ENCODE measurements at regions not wholly inside any gene's neighbourhood (a gene's known extent, or its start where the extent isn't known, plus 50 kb on each side); places are given as distances from the start of the nearest gene placed in this dataset.
"Not testable (repeated sequence)": the region's sequence is repeated elsewhere in the genome, so short reads cannot be mapped to it uniquely, and the experiment has no call there.

GRCh38 chr5:88092358-88092757 is 176.3 kb downstream of the TMEM161B start:
- no peak for DNase-seq (ENCODE audit: low spot score)

- DNase-seq (ENCODE audit: low spot score), result no peak
These were observed 178.1 kb downstream of the TMEM161B start for GRCh38 chr5:88090506-88090905.

DNA sequence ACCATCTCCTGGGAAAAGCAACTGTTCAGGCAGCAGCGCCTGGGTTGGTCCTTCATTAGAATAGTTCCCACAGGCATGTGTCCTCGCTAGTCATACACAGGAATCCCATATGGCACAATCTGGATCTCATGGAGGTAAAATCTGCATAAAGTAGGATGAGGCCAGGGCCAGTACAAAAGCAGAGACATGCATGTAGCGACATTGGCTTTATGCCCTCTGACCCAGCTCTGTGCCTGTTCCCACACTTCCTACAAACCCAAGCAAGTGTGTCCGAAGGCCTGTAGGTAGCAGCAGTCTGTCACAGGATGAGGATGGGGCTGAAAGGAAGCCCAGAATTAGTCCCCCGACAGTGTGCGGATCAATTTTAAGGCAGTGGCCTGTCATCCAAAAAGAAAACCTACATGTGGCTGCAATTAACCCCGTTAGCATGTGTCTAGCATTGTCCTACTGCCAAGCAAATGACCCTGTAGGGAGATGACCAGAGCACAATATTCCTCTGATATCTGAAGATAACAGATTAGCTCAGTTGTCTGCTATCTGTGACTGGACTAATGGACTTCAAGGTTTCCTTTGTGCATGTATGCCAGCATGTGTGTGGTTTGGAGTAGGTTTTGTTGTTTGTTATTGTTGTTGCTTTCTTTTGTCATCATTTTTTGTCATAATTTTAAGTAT is 178.8 kb downstream of the TMEM161B start:
- no peak for DNase-seq (ENCODE audit: low spot score)

DNA sequence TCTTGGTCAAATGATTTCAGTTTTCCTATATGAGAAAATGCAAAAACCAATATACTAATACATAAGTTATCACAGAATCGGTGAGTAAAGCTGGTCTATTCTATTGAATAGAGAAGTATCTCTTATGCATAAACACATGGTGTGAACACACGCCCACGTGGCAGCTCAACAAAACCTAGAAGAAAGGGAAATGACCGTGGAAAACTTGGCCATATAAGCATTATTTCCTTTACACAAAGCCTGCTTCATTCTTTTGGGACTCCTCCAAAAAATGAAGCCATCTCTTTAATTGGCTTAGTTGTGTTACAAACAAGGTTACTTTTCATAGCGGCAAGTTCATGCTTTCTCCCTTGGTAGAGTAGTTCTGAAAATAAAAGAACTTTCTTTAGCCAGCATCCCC is 183.2 kb downstream of the TMEM161B start:
- no peak for DNase-seq (ENCODE audit: low spot score)

- no peak for DNase-seq (ENCODE audit: low spot score)
These were observed 186.8 kb downstream of the TMEM161B start for GRCh38 chr5:88081877-88082276.

GRCh38 chr5:88063813-88064212 is 204.8 kb downstream of the TMEM161B start:
- DNase-seq (ENCODE audit: low spot score), result no peak

- no peak for DNase-seq (ENCODE audit: low spot score)
These were observed 208.5 kb downstream of the TMEM161B start for GRCh38 chr5:88060194-88060593.

GRCh38 chr5:88058625-88059024 is 210.0 kb downstream of the TMEM161B start:
- DNase-seq (ENCODE audit: low spot score), result no peak

DNA sequence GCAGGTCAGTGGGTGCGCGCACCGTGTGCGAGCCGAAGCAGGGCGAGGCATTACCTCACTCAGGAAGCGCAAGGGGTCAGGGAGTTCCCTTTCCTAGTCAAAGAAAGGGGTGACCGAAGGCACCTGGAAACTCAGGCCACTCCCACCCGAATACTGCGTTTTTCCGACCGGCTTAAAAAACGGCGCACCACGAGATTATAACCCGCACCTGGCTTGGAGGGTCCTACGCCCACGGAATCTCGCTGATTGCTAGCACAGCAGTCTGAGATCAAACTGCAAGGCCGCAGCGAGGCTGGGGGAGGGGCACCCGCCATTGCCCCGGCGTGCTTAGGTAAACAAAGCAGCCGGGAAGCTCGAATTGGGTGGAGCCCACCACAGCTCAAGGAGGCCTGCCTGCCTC is 216.2 kb downstream of the TMEM161B start:
- DNase-seq (ENCODE audit: low spot score), result not testable (repeated sequence)

DNA sequence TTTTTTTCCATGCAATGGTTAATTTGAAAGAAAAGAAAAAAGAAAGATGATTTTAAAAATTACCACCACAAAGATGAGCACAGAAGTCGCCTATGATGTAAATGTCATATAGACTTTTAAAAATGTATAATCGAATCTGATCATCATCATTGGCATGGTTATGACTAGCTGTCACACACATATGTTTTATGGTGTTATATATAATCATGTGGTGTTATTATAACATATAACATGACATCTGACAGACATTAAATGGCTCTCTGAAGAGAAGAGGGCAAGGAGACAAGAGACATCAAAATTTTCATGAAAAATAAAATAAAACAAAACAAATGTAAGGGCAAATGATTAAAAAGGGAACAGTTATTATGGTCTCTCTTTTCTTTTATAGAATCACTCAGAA is 217.5 kb downstream of the TMEM161B start:
- DNase-seq (ENCODE audit: low spot score), result no peak

- no peak for DNase-seq (ENCODE audit: low spot score)
These were observed 218.9 kb downstream of the TMEM161B start for GRCh38 chr5:88049737-88050136.

DNA sequence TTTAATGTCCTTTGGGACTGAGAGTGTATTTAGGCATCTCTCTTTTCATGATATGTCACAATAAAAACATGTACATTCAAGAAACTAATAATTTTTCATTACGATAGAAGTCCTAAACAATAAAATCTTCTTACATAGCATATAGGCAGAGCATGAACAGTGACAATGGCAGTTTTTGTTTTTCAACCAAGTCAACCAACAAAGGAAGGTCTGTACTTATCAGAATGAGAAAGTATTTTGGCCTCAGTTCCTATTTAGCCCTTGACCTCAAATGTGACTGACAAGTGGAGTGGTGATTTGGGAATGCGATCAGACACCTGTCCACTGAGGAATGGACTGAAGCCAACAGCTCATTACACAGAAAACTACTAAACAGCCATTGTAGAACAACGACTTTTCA is 219.5 kb downstream of the TMEM161B start:
- DNase-seq (ENCODE audit: low spot score), result no peak

- no peak for DNase-seq (ENCODE audit: low spot score)
These were observed 222.6 kb downstream of the TMEM161B start for GRCh38 chr5:88045931-88046461.

GRCh38 chr5:88045165-88045564 is 223.5 kb downstream of the TMEM161B start:
- no peak for DNase-seq (ENCODE audit: low spot score)

DNA sequence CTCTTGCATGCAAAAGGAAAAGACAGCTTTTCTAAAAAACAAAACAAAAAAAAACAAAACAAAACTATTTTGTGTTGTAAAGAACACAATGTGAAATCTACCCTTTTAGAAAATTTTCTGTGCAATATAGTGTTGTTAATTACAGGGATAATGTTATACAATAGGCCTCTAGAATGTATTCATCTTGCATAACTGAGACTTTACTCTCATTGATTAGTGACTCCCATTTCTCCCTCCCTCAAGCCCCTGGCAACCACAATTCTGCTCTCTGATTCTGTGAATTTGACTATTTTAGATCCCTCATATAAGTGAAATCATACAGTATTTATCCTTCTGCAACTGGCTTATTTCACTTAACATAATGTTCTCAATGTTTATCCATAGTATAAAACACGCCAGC is 234.1 kb downstream of the TMEM161B start:
- DNase-seq (ENCODE audit: low spot score), result no peak

- DNase-seq (ENCODE audit: low spot score), result no peak
These were observed 235.5 kb downstream of the TMEM161B start for GRCh38 chr5:88033191-88033590.

GRCh38 chr5:88029011-88029410 is 239.6 kb downstream of the TMEM161B start:
- DNase-seq (ENCODE audit: low spot score), result no peak

GRCh38 chr5:88021141-88021540 is 247.5 kb downstream of the TMEM161B start:
- no peak for DNase-seq (ENCODE audit: low spot score)

GRCh38 chr5:88014984-88015383 is 253.7 kb downstream of the TMEM161B start:
- DNase-seq (ENCODE audit: low spot score), result not testable (repeated sequence)

DNA sequence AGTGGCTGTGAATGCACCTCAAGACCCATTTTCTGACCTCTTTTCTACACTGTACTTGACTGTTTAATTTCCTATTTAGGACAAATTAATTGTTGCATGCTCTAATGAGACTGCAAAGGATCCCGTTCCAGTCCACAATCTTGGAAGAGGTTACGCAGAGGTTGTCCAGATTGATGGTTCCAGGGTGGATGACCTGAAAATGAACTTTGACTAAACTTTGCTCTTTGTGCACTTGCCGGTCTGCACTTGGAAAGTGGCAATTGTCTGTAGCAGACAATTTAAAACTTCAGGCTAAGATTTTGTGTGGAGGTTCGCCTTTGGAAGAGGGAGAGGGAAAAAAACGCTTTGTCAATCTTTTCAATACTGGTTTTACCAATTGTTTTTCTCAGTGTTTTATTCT is 267.8 kb downstream of the TMEM161B start:
- DNase-seq (ENCODE audit: low spot score), result no peak

DNA sequence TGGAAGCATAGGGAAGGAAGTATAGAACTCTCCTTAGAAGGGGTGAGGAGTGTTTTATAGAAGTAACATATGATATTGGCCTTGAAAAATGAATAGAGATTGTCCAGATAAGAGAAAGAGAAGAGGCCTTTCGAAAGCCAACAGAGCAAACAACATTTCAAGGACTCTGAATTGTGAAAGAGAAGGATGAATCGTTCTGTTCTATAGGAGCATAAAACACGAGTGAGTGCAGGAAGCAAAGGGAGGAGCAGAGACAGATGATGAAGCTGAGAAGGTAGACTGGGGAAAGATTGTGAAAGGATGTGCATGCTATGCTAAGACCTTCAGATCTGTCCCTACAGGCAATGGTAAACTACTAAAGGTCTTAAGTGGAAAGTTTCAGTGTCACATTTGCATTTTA is 271.0 kb downstream of the TMEM161B start:
- DNase-seq (ENCODE audit: low spot score), result no peak

DNA sequence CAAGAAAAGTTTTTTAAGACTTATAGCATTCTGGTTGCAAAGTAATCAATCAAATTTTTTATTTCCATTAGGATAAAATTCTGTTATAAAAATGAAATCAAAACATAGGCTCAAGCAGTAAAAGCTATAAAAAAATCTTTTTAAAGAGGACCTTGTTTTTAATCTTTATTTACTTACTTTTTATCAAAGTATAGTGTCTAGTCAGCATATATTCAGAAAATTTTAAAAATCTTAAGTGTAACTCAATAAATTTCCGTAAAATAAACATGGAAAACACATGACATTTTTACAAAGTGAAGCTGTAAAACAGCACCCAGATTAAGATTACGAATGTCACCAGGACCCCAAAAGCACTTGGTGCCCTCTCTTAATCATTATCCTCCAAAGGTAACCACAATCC is 302.4 kb downstream of the TMEM161B start:
- DNase-seq (ENCODE audit: low spot score), result no peak

DNA sequence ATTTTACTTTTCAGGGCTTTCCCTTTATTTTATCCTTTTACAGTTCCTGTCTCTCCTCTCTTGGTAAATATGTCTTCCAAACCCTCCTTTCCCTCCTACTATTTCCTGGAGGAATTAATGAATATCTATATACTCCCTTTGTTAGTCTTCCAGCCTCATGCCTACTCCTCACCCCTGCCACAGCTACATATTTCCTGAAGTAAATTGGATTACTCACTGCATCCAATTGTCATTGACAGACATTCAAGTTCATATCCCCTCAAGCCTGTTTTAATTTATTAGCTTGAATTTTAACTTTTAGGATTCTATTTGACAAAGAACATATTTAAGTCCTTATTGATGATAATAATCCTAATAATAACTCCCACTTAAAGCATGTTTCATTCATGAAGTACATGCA is 314.5 kb downstream of the TMEM161B start:
- no peak for DNase-seq (ENCODE audit: low spot score)

GRCh38 chr5:87951661-87952060 is 317.0 kb downstream of the TMEM161B start:
- no peak for DNase-seq (ENCODE audit: low spot score)
